NT2/D1 (cell line): ENCODE measurements at regions not wholly inside any gene's neighbourhood (a gene's known extent, or its start where the extent isn't known, plus 50 kb on each side); places are given as distances from the start of the nearest gene placed in this dataset.

Source experiments
- DNase-seq: peaks from one replicate; pipeline ENCODE4 v3.0.0-alpha.2; 2011; ENCODE audit warnings: low read depth, low spot score
- H3K27me3 ChIP-seq: 2 replicates; pipeline ENCODE4 v1.6.0; 2011; ENCODE audit warnings: mild to moderate bottlenecking; ENCODE audit not compliant: insufficient read length, insufficient read depth
- H3K36me3 ChIP-seq: 2 replicates; pipeline ENCODE4 v1.6.1; 2011; ENCODE audit warnings: mild to moderate bottlenecking, low read length, mixed read lengths; ENCODE audit not compliant: insufficient read depth, insufficient read length
- H3K4me1 ChIP-seq: 2 replicates; pipeline ENCODE4 v1.5.1; 2011; ENCODE audit not compliant: insufficient read depth, insufficient read length
- H3K4me3 ChIP-seq: 2 replicates; pipeline ENCODE4 v1.5.1; 2011; ENCODE audit warnings: low read depth; ENCODE audit not compliant: insufficient read length
- H3K9ac ChIP-seq: 2 replicates; pipeline ENCODE4 v1.6.0; 2011; ENCODE audit warnings: low read depth; ENCODE audit not compliant: insufficient read length
- H3K9me3 ChIP-seq: 2 replicates; pipeline ENCODE4 v1.5.1; 2011; ENCODE audit warnings: mild to moderate bottlenecking, low read length; ENCODE audit not compliant: insufficient read depth
- SUZ12 ChIP-seq: IDR thresholded peaks from 2 replicates; pipeline ENCODE4 v1.6.1; 2011; ENCODE audit not compliant: insufficient read length, insufficient read depth; ENCODE audit errors: extremely low read depth
- YY1 ChIP-seq: IDR thresholded peaks from 2 replicates; pipeline ENCODE4 v1.6.1; 2011; ENCODE audit not compliant: insufficient read length, insufficient read depth
- ZNF274 ChIP-seq: IDR thresholded peaks from 2 replicates; pipeline ENCODE4 v1.6.1; 2011; ENCODE audit warnings: mild to moderate bottlenecking, low read depth, low read length

DNA sequence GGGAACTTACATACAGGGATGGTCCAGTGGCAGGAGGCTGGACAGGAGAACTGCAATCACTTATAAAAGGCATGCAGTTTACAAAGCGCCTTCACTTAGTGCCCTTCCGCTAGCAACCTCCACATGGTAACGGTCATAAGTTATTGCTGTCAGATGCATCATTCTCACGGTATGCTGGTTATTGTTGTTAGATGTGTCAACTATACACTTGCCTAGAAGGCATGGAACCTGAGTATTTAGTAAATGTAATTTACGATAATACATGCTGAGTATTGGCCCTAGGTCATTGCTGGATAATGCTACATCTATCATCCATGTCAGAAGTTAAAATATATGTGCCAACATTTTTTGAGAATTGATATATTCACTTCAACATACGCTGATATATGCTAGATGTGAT lies 155.1 kb upstream of the MBL2 start:
- TF ChIP-seq SUZ12 (no peak), YY1 (no peak), ZNF274 (no peak)

GRCh38 chr10:52923520-52923919 lies 150.9 kb upstream of the MBL2 start:
- Histone ChIP-seq H3K9me3 (no peaks in the 10 kb centered on the region), H3K4me3 (no peak overlapping the region), H3K4me1 (no peaks in the 10 kb centered on the region), H3K36me3 (no peaks in the 10 kb centered on the region), H3K27me3 (no peaks in the 10 kb centered on the region), H3K9ac (no peak overlapping the region)
- TF ChIP-seq ZNF274 (no peak), SUZ12 (no peak), YY1 (no peak)
- no peak for DNase-seq

More for the DNA sequence above, 155.1 kb upstream of the MBL2 start:
- Histone ChIP-seq H3K9ac (no peak overlapping the region), H3K27me3 (no peaks in the 10 kb centered on the region), H3K9me3 (no peaks in the 10 kb centered on the region), H3K4me3 (no peak overlapping the region), H3K36me3 (no peaks in the 10 kb centered on the region), H3K4me1 (no peaks in the 10 kb centered on the region)
- no peak for DNase-seq

GRCh38 chr10:52918714-52919305 lies 146.2 kb upstream of the MBL2 start:
- TF ChIP-seq SUZ12 (no peak), ZNF274 (no peak), YY1 (no peak)
- no peaks in the 10 kb centered on the region for H3K9me3 ChIP-seq
- H3K36me3 ChIP-seq, result no peaks in the 10 kb centered on the region
- no peak for DNase-seq
- H3K4me3 ChIP-seq, result no peak overlapping the region
- no peak overlapping the region for H3K9ac ChIP-seq
- no peaks in the 10 kb centered on the region for H3K27me3 ChIP-seq
- no peaks in the 10 kb centered on the region for H3K4me1 ChIP-seq

DNA sequence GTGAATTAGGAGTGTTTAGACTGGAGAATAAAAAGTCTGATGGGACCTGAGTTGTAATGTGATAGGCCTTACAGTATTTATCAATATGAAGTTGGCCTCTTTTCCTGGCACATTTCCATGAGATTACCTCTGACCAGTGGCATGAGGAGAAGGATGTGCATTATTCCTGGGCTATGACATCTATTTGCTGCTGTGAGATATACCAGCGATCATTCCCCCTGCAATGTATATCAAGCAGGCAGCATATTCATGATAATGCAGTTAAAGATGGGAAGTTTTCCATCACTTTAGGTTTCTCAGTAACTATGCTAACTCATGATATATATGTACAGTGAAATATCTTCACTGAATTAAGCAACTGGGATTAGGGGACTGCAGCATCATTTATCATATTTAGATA lies 142.8 kb upstream of the MBL2 start:
- TF ChIP-seq ZNF274 (no peak), YY1 (no peak), SUZ12 (no peak)
- H3K9ac ChIP-seq, result no peak overlapping the region
- no peaks in the 10 kb centered on the region for H3K9me3 ChIP-seq
- DNase-seq, result no peak
- H3K4me1 ChIP-seq, result no peaks in the 10 kb centered on the region
- no peaks in the 10 kb centered on the region for H3K36me3 ChIP-seq
- no peaks in the 10 kb centered on the region for H3K27me3 ChIP-seq
- H3K4me3 ChIP-seq, result no peak overlapping the region

DNA sequence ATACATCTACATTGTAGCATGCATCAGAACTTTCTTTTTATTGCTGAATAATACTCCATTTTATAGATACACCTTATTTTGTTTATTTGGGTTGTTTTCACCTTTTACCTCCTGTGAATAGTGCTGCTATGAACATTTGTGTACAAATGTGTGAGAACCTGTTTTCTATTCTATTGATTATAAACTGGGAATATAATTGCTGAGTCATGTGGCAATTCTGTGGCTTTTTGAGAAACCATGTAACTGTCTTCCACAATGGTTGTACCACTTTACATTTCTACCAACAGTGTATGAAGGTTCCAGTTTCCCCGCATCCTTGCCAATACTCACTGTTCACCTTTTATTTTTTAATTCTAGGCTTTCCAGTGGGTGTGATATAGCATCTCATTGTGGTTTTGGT lies 138.6 kb upstream of the MBL2 start:
- Histone ChIP-seq H3K4me1 (no peaks in the 10 kb centered on the region), H3K4me3 (no peak overlapping the region), H3K9me3 (no peaks in the 10 kb centered on the region), H3K9ac (no peak overlapping the region), H3K36me3 (no peaks in the 10 kb centered on the region), H3K27me3 (no peaks in the 10 kb centered on the region)
- DNase-seq, result no peak
- TF ChIP-seq ZNF274 (no peak), SUZ12 (no peak), YY1 (no peak)

GRCh38 chr10:52908478-52908877 lies 135.9 kb upstream of the MBL2 start:
- H3K36me3 ChIP-seq, result no peaks in the 10 kb centered on the region
- DNase-seq, result no peak
- no peaks in the 10 kb centered on the region for H3K27me3 ChIP-seq
- H3K9ac ChIP-seq, result no peak overlapping the region
- no peaks in the 10 kb centered on the region for H3K9me3 ChIP-seq
- H3K4me3 ChIP-seq, result no peak overlapping the region
- no peaks in the 10 kb centered on the region for H3K4me1 ChIP-seq
- no peak for TF ChIP-seq ZNF274
- TF ChIP-seq SUZ12, result no peak
- no peak for TF ChIP-seq YY1

DNA sequence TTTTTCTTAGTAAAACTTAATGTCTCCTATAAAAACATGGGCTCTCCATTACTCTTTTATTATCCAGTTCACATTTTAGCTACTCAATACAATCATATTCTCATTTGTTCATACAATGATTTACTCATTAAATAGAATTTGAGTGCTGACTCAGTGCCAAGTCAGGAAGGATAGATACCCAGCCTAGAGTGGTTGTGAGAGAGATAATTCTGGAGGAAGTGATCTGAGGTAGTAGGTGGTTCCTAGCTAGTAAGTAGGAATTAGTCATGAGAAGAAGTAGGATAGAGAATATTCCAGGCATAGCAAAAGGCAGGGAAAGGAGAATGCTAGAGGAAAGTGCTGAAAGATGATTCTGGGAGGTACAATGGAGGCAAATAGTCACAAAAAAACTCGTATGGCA lies 133.5 kb upstream of the MBL2 start:
- DNase-seq, result no peak
- H3K27me3 ChIP-seq, result no peaks in the 10 kb centered on the region
- no peaks in the 10 kb centered on the region for H3K36me3 ChIP-seq
- H3K9ac ChIP-seq, result no peak overlapping the region
- no peaks in the 10 kb centered on the region for H3K9me3 ChIP-seq
- H3K4me1 ChIP-seq, result no peaks in the 10 kb centered on the region
- no peak overlapping the region for H3K4me3 ChIP-seq
- no peak for TF ChIP-seq YY1
- TF ChIP-seq SUZ12, result no peak
- no peak for TF ChIP-seq ZNF274
